ENCODE measurements at regions not wholly inside any gene's neighbourhood (a gene's known extent, or its start where the extent isn't known, plus 50 kb on each side); places are given as distances from the start of the nearest gene placed in this dataset.

- no peak for TF ChIP-seq CTCF (conservative IDR thresholded peaks at IDR 0.05; ENCODE audit: low read depth, low read length)
- no peak for TF ChIP-seq EZH2 (IDR thresholded peaks at IDR 0.05; ENCODE audit: borderline replicate concordance, low read depth, low read length, poor library complexity, severe bottlenecking)
Observed at GRCh38 chr11:90447618-90448017, 224.8 kb upstream of the CHORDC1 start.
